Suprapubic skin (tissue), 4 donors: ENCODE measurements at regions not wholly inside any gene's neighbourhood (a gene's known extent, or its start where the extent isn't known, plus 50 kb on each side); places are given as distances from the start of the nearest gene placed in this dataset.

Experiments
- EP300 ChIP-seq: sonication (generic); formaldehyde crosslinking; IDR thresholded peaks from one replicate; pipeline ENCODE4 v1.6.1; 2017; ENCODE audit warnings: antibody characterized with exemption
- POLR2A ChIP-seq, 2 donors: fragments of 450-650 bp; IDR thresholded peaks; one replicate each; pipeline ENCODE4 v1.6.1; 2017; ENCODE audit warnings: antibody characterized with exemption in 2 of 2, mild to moderate bottlenecking in 2 of 2, moderate library complexity in 2 of 2
- POLR2AphosphoS5 ChIP-seq, 3 donors: sonication (generic); formaldehyde crosslinking; IDR thresholded peaks; one replicate each; pipeline ENCODE4 v1.6.1; 2017; ENCODE audit warnings: antibody characterized with exemption in 3 of 3
- TF ChIP-seq, protein P1 (sequence below), 2 donors: fragments of 200-600 bp in 1 of 2; fragments of 450-650 bp in 1 of 2; sonication (generic) in 1 of 2; IDR thresholded peaks; one replicate each; pipeline ENCODE4 v1.5.1; 2016 to 2019; ENCODE audit warnings: antibody characterized with exemption in 2 of 2, mild to moderate bottlenecking in 1 of 2, moderate library complexity in 1 of 2

DNA sequence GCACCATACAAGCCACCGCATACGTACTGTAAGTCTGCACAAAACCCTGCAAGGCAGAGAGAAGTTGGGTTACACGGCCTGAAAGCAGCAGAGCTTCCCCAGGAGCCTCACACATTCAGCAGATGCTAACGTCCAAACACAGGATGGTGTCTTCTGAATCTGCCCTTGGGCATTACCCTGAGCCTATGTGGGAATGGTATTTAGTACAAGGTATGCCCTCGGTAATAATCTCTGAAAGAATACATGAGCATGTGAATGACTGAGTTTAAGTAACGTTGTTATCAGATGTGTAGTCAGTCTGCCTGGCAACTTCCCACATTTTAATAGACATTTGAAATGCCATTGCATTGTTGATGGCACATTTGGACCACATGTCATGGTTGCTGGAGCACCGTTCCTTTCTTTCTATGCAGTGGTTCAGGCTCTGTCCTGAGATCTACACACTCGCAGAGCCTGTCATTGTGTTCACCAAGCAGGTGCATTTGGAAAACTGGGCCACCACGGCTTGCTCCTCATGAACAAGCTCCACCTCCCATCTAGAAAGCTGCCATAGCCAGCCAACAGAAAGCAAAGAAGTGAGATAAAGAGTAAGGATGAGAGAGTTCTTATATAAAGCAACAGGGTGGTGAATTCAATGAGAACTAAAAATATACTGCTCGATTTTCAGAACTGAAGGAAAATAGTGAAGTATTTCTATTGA is 136.5 kb upstream of the GGTLC1 start:
- TF ChIP-seq POLR2A (IDR thresholded peaks at IDR 0.05) = no peak
- TF ChIP-seq, protein P1, sequence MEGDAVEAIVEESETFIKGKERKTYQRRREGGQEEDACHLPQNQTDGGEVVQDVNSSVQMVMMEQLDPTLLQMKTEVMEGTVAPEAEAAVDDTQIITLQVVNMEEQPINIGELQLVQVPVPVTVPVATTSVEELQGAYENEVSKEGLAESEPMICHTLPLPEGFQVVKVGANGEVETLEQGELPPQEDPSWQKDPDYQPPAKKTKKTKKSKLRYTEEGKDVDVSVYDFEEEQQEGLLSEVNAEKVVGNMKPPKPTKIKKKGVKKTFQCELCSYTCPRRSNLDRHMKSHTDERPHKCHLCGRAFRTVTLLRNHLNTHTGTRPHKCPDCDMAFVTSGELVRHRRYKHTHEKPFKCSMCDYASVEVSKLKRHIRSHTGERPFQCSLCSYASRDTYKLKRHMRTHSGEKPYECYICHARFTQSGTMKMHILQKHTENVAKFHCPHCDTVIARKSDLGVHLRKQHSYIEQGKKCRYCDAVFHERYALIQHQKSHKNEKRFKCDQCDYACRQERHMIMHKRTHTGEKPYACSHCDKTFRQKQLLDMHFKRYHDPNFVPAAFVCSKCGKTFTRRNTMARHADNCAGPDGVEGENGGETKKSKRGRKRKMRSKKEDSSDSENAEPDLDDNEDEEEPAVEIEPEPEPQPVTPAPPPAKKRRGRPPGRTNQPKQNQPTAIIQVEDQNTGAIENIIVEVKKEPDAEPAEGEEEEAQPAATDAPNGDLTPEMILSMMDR (IDR thresholded peaks at IDR 0.05) = no peak
- no peak for TF ChIP-seq POLR2AphosphoS5 (IDR thresholded peaks at IDR 0.05)
- TF ChIP-seq EP300 = no peak
